Stimulated activated CD8-positive, alpha-beta memory T cell treated with anti-CD3 and anti-CD28 coated beads, Interleukin-12 subunit alpha, Interleukin-12 subunit beta, amount 100 ng/mL, for 4 hours (primary cell): ENCODE measurements at regions not wholly inside any gene's neighbourhood (a gene's known extent, or its start where the extent isn't known, plus 50 kb on each side); places are given as distances from the start of the nearest gene placed in this dataset.
"Not testable (repeated sequence)": the region's sequence is repeated elsewhere in the genome, so short reads cannot be mapped to it uniquely, and the experiment has no call there.

ENCODE experiments used
- DNase-seq: peaks from one replicate; pipeline ENCODE4 v3.0.0-alpha.2; 2020; ENCODE audit warnings: low read depth

- not testable (repeated sequence) for DNase-seq
These were observed 143.4 kb upstream of the POGK start for GRCh38 chr1:166695834-166696233.

- no peak for DNase-seq
These were observed 140.5 kb upstream of the POGK start for GRCh38 chr1:166698771-166699170.

- no peak for DNase-seq
These were observed 139.7 kb upstream of the POGK start for GRCh38 chr1:166699613-166700012.

- no peak for DNase-seq
These were observed 138.6 kb upstream of the POGK start for GRCh38 chr1:166700696-166701095.

GRCh38 chr1:166701603-166702100, 137.6 kb upstream of the POGK start:
- DNase-seq, result no peak

- no peak for DNase-seq
These were observed 136.1 kb upstream of the POGK start for GRCh38 chr1:166703141-166703540.

GRCh38 chr1:166703726-166704462, 135.4 kb upstream of the POGK start:
- no peak for DNase-seq

GRCh38 chr1:166705376-166706289, 133.6 kb upstream of the POGK start:
- no peak for DNase-seq

GRCh38 chr1:166716620-166717019, 122.7 kb upstream of the POGK start:
- DNase-seq, result no peak

GRCh38 chr1:166721145-166721544, 118.1 kb upstream of the POGK start:
- DNase-seq, result no peak

GRCh38 chr1:166730299-166730888, 108.9 kb upstream of the POGK start:
- DNase-seq, result no peak

- DNase-seq, result no peak
These were observed 101.1 kb upstream of the POGK start for GRCh38 chr1:166738140-166738539.

- DNase-seq, result no peak
These were observed 100.4 kb upstream of the POGK start for GRCh38 chr1:166738873-166739272.

GRCh38 chr1:166740668-166741276, 98.5 kb upstream of the POGK start:
- DNase-seq, result no peak

- DNase-seq, result no peak
These were observed 76.0 kb upstream of the POGK start for GRCh38 chr1:166763318-166763717.

- DNase-seq, result no peak
These were observed 72.3 kb upstream of the POGK start for GRCh38 chr1:166766942-166767341.

GRCh38 chr1:166784646-166785045, 54.6 kb upstream of the POGK start:
- DNase-seq, result not testable (repeated sequence)

GRCh38 chr1:166785987-166786386, 53.3 kb upstream of the POGK start:
- no peak for DNase-seq

- no peak for DNase-seq
These were observed 50.0 kb upstream of the POGK start for GRCh38 chr1:166789286-166789685.
